Osteocyte (in vitro differentiated cells): ENCODE measurements at regions not wholly inside any gene's neighbourhood (a gene's known extent, or its start where the extent isn't known, plus 50 kb on each side); places are given as distances from the start of the nearest gene placed in this dataset.

Experiments
- DNase-seq: peaks from one replicate; pipeline ENCODE4 v3.0.0; 2021; ENCODE audit warnings: mixed read lengths; ENCODE audit not compliant: unreplicated experiment; ENCODE audit errors: extremely low spot score
- H3K27ac Mint-ChIP-seq: one replicate; pipeline ENCODE4 v1.8.0; 2021; ENCODE audit warnings: mild to moderate bottlenecking, mixed read lengths; ENCODE audit not compliant: unreplicated experiment
- H3K27me3 Mint-ChIP-seq: one replicate; pipeline ENCODE4 v1.8.0; 2021; ENCODE audit warnings: mixed read lengths; ENCODE audit not compliant: unreplicated experiment
- H3K36me3 Mint-ChIP-seq: one replicate; pipeline ENCODE4 v1.8.0; 2021; ENCODE audit warnings: mixed read lengths; ENCODE audit not compliant: unreplicated experiment
- H3K4me1 Mint-ChIP-seq: one replicate; pipeline ENCODE4 v1.8.0; 2021; ENCODE audit warnings: mixed read lengths; ENCODE audit not compliant: unreplicated experiment
- H3K4me3 Mint-ChIP-seq: one replicate; pipeline ENCODE4 v1.8.0; 2021; ENCODE audit warnings: mild to moderate bottlenecking, moderate library complexity, mixed read lengths; ENCODE audit not compliant: unreplicated experiment
- H3K9me3 Mint-ChIP-seq: one replicate; pipeline ENCODE4 v1.8.0; 2021; ENCODE audit warnings: mixed read lengths; ENCODE audit not compliant: unreplicated experiment
- TF ChIP-seq, protein P1 (sequence below): fragments of 200-600 bp; sonication (generic); IDR thresholded peaks from 2 replicates; pipeline ENCODE4 v1.5.0; 2021; ENCODE audit warnings: antibody characterized with exemption, mild to moderate bottlenecking, moderate library complexity

DNA sequence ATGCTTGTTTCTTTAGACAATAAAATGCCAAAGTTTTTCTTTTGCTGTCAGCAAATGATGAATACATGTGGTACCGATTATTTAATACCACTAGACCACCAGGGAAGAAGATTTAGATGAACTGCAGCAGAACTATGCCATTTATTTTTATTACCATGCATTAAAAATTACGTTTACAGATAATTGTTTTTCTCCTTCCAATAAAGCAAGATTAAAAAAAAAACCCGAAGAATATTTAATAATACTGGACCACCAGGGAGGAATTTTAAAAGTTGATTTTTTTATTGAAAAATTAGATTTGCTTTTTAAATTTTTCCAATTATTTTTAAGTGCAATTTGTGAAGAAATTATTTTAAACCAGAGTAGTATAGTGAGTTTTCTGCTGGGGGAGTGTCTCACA is 170.3 kb upstream of the HNRNPA3 start:
- Mint-ChIP-seq H3K36me3 (no peaks in the 10 kb centered on the region), H3K9me3 (no peaks in the 10 kb centered on the region), H3K27me3 (peaks cover 18% of the 10 kb centered on the region), H3K4me1 (no peaks in the 10 kb centered on the region), H3K4me3 (no peak overlapping the region), H3K27ac (no peak overlapping the region)
- DNase-seq, result no peak
- TF ChIP-seq, protein P1, sequence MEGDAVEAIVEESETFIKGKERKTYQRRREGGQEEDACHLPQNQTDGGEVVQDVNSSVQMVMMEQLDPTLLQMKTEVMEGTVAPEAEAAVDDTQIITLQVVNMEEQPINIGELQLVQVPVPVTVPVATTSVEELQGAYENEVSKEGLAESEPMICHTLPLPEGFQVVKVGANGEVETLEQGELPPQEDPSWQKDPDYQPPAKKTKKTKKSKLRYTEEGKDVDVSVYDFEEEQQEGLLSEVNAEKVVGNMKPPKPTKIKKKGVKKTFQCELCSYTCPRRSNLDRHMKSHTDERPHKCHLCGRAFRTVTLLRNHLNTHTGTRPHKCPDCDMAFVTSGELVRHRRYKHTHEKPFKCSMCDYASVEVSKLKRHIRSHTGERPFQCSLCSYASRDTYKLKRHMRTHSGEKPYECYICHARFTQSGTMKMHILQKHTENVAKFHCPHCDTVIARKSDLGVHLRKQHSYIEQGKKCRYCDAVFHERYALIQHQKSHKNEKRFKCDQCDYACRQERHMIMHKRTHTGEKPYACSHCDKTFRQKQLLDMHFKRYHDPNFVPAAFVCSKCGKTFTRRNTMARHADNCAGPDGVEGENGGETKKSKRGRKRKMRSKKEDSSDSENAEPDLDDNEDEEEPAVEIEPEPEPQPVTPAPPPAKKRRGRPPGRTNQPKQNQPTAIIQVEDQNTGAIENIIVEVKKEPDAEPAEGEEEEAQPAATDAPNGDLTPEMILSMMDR, result no peak

DNA sequence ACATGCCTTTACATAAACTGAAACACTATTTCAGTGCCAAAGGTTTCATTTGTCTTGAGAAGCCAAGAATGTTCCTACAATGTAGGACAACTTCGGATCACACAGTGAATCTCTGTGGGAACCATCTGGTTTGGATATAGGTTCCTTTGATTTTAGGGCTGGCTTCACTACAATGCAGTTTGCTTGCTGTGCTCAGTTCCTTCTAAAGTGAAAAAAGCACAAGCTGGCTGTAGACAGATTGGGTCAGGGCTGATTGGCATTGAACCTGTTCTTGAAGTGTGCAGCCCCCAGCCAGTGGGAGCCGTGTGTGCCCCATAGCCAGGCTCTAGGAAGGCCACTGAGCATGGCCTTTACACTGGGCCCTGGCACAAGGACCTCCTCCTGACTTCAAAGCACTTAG is 167.9 kb upstream of the HNRNPA3 start:
- Mint-ChIP-seq H3K27me3 (peaks cover 11% of the 10 kb centered on the region), H3K27ac (no peak overlapping the region), H3K4me3 (no peak overlapping the region), H3K4me1 (no peaks in the 10 kb centered on the region), H3K9me3 (no peaks in the 10 kb centered on the region), H3K36me3 (no peaks in the 10 kb centered on the region)
- DNase-seq, result no peak
- TF ChIP-seq, protein P1, result no peak

DNA sequence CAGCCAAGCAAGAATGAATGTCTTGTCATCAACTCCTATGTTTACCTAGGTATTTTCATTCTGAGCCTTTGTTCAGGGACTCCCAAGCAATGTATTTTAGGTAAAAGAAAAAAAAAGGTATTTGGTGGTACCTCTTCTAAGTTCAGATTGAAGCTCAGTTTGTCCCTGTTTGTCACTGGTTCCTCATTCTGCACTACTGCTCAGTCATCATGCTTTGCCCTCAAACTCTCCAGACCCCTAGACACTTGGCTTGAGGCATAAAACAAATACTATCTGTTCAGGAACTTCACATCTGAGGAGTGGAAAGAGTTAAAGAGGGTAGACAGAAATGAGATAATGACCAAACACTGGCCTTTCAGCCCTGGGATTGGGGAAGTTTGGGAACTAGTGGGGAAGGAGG is 163.6 kb upstream of the HNRNPA3 start:
- Mint-ChIP-seq H3K36me3 (no peaks in the 10 kb centered on the region), H3K4me3 (no peak overlapping the region), H3K27ac (no peak overlapping the region), H3K9me3 (no peaks in the 10 kb centered on the region), H3K27me3 (peaks cover 3% of the 10 kb centered on the region), H3K4me1 (no peaks in the 10 kb centered on the region)
- TF ChIP-seq, protein P1, result no peak
- no peak for DNase-seq

- Mint-ChIP-seq H3K27ac (no peak overlapping the region), H3K36me3 (no peaks in the 10 kb centered on the region), H3K9me3 (no peaks in the 10 kb centered on the region), H3K27me3 (peaks cover 3% of the 10 kb centered on the region), H3K4me3 (no peak overlapping the region), H3K4me1 (no peaks in the 10 kb centered on the region)
- TF ChIP-seq, protein P1, result no peak
- DNase-seq, result no peak
Observed at GRCh38 chr2:177051278-177051677, 161.3 kb upstream of the HNRNPA3 start.

DNA sequence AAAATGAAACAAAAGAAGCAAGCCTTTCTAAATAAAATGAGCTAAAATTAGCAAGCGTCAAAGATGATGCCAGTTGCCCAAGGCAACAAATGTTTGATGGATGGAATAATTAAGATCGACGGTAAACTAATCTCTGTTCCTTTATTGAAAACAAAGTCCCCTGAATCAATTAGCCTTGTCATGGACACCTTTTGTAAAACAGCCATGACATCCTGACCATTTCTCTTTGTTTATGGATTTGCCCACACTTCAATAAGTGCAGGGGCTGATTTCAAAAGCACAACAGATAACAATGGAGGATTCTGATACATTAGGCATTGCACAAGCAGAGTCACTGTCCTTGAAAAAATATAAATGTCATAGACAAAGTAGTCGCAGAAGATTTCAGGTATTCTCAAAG is 160.1 kb upstream of the HNRNPA3 start:
- Mint-ChIP-seq H3K9me3 (no peaks in the 10 kb centered on the region), H3K27ac (no peak overlapping the region), H3K4me1 (no peaks in the 10 kb centered on the region), H3K36me3 (no peaks in the 10 kb centered on the region), H3K4me3 (no peak overlapping the region), H3K27me3 (peaks cover 5% of the 10 kb centered on the region)
- no peak for DNase-seq
- TF ChIP-seq, protein P1, result no peak
